ENCODE measurements at regions not wholly inside any gene's neighbourhood (a gene's known extent, or its start where the extent isn't known, plus 50 kb on each side); places are given as distances from the start of the nearest gene placed in this dataset.

DNA sequence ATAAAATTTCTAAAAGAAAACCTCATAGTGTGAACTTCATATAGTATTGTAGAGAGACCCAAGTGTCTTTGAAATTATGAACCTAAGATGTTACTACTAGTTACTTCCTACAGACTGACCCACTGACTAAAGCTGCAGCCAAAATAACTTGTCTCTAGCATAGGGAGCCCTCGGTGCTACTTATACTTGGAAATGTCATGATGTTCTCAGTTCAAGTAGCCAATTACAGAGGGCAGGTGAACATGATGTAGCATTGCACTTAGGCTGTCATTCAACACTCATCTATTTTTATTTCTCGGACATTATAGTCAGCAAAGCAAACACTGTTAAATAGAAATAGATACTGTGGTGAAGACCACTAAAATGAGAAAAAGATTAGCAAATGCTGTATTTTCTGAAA, 165.6 kb downstream of the AREG start:
- TF ChIP-seq POLR2A (IDR thresholded peaks at IDR 0.05): no peak
- TF ChIP-seq, protein P1, sequence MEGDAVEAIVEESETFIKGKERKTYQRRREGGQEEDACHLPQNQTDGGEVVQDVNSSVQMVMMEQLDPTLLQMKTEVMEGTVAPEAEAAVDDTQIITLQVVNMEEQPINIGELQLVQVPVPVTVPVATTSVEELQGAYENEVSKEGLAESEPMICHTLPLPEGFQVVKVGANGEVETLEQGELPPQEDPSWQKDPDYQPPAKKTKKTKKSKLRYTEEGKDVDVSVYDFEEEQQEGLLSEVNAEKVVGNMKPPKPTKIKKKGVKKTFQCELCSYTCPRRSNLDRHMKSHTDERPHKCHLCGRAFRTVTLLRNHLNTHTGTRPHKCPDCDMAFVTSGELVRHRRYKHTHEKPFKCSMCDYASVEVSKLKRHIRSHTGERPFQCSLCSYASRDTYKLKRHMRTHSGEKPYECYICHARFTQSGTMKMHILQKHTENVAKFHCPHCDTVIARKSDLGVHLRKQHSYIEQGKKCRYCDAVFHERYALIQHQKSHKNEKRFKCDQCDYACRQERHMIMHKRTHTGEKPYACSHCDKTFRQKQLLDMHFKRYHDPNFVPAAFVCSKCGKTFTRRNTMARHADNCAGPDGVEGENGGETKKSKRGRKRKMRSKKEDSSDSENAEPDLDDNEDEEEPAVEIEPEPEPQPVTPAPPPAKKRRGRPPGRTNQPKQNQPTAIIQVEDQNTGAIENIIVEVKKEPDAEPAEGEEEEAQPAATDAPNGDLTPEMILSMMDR (IDR thresholded peaks at IDR 0.05): no peak
